PC-3 (cell line): ENCODE measurements at regions not wholly inside any gene's neighbourhood (a gene's known extent, or its start where the extent isn't known, plus 50 kb on each side); places are given as distances from the start of the nearest gene placed in this dataset.

ENCODE experiments used
- ATAC-seq: fragments of 200-7000 bp; cut with Tn5 transposase; 2 replicates; pipeline ENCODE4 v1.9.1; 2020; ENCODE audit warnings: mild to moderate bottlenecking, moderate library complexity
- BruUV-seq: library from RNA; stranded (reverse); fragments of 400-500 nt; replicated peaks from 2 replicates; lab custom pipeline; 2021; lab: Mats Ljungman, UMichigan
- CTCF ChIA-PET: fragments of 300-600 bp; sonication (Branson Sonifier 250); formaldehyde crosslinking; loops from one replicate; lab custom pipeline; 2022; ENCODE audit warnings: antibody characterized with exemption; lab: Charles Lee
- POLR2A ChIA-PET: fragments of 300-600 bp; sonication (Branson Sonifier 250); formaldehyde crosslinking; loops from one replicate; lab custom pipeline; 2022; ENCODE audit warnings: antibody characterized with exemption; ENCODE audit not compliant: unreplicated experiment; lab: Charles Lee
- DNase-seq: peaks from one replicate; pipeline ENCODE4 v3.0.0-alpha.2; 2015
- H2AFZ ChIP-seq: fragments of 300-600 bp; sonication (generic); 2 replicates; pipeline ENCODE4 v1.6.0; 2016; ENCODE audit warnings: antibody characterized with exemption, low read length
- H3F3A ChIP-seq: fragments of 300-600 bp; sonication (generic); one replicate; pipeline ENCODE4 v1.6.0; 2017; ENCODE audit warnings: antibody characterized with exemption, low read length, control low read depth, mild to moderate bottlenecking; ENCODE audit not compliant: unreplicated experiment
- H3K27ac ChIP-seq: fragments of 300-600 bp; sonication (generic); 2 replicates; pipeline ENCODE4 v1.5.1; 2016; ENCODE audit warnings: mild to moderate bottlenecking, low read length
- H3K27me3 ChIP-seq: fragments of 300-600 bp; sonication (generic); 2 replicates; pipeline ENCODE4 v1.6.1; 2016; ENCODE audit warnings: low read length, mixed read lengths
- H3K36me3 ChIP-seq: fragments of 300-600 bp; sonication (generic); 2 replicates; pipeline ENCODE4 v1.6.1; 2016; ENCODE audit warnings: low read depth, mixed run types, low read length, mixed read lengths
- H3K4me1 ChIP-seq: fragments of 300-600 bp; sonication (generic); 2 replicates; pipeline ENCODE4 v1.5.1; 2016; ENCODE audit warnings: low read length; ENCODE audit not compliant: insufficient read depth
- H3K4me2 ChIP-seq: fragments of 300-600 bp; sonication (generic); 2 replicates; pipeline ENCODE4 v1.6.0; 2016; ENCODE audit warnings: low read length
- H3K4me3 ChIP-seq: fragments of 300-600 bp; sonication (generic); 2 replicates; pipeline ENCODE4 v1.5.1; 2016; ENCODE audit warnings: mild to moderate bottlenecking, low read length, mixed read lengths
- H3K79me2 ChIP-seq: fragments of 300-600 bp; sonication (generic); 2 replicates; pipeline ENCODE4 v1.6.1; 2017; ENCODE audit warnings: low read length, mixed read lengths
- H3K9ac ChIP-seq: fragments of 300-600 bp; sonication (generic); 2 replicates; pipeline ENCODE4 v1.6.0; 2016; ENCODE audit warnings: mild to moderate bottlenecking, low read length
- H3K9me2 ChIP-seq: fragments of 300-600 bp; sonication (generic); replicated peaks from 2 replicates; pipeline ENCODE4 v1.6.1; 2016; ENCODE audit warnings: mixed run types, low read length, mixed read lengths
- H3K9me3 ChIP-seq: fragments of 300-600 bp; sonication (generic); 2 replicates; pipeline ENCODE4 v1.6.1; 2016; ENCODE audit warnings: low read length, mixed read lengths
- H4K20me1 ChIP-seq: fragments of 300-600 bp; sonication (generic); 2 replicates; pipeline ENCODE4 v1.6.1; 2016; ENCODE audit warnings: low read length, mixed read lengths
- EZH2 ChIP-seq: fragments of 300-600 bp; sonication (generic); IDR thresholded peaks from one replicate; pipeline ENCODE4 v1.6.1; 2017; ENCODE audit warnings: antibody characterized with exemption, mild to moderate bottlenecking, low read length; ENCODE audit not compliant: unreplicated experiment
- EZH2phosphoT487 ChIP-seq: fragments of 300-600 bp; sonication (generic); IDR thresholded peaks from 2 replicates; pipeline ENCODE4 v1.6.1; 2018; ENCODE audit warnings: mild to moderate bottlenecking, antibody characterized with exemption, low read length, borderline replicate concordance
- intact Hi-C: fragments of 100-400 bp; cut with micrococcal nuclease; formaldehyde crosslinking; loops from 2 replicates; pipeline ENCODE4 v1.9.0; 2023
- TF ChIP-seq, protein P1 (sequence below): fragments of 300-600 bp; sonication (generic); conservative IDR thresholded peaks from 2 replicates; pipeline ENCODE4 v1.5.1; 2017; ENCODE audit warnings: antibody characterized with exemption, low read depth, mild to moderate bottlenecking, low read length

DNA sequence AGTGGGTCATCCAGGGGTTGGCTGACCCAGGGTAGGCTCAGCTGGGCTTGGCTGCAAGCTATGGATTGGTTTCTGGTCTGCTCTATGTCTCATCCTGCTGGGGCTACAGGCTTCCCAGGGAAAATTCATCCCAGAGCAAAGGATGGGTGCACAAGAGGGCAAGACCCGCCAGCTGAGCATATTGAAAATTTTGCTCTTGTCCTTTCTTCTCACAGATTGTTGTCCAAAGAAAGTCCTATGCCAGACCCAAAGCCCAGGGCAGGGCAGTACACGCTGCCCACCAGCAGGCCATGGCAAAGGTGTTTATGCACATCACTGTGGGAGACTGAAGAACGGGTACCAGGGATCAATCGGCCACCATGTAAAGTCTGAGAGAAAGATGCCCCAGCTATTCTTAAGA is 95.3 kb upstream of the PARP11 start:
- Histone ChIP-seq H3K9me2 (no peaks in the 10 kb centered on the region), H3K4me1 (no peaks in the 10 kb centered on the region), H3K4me2 (no peak overlapping the region), H3K9me3 (no peaks in the 10 kb centered on the region), H3F3A (no peaks in the 10 kb centered on the region), H3K27me3 (peaks cover 37% of the 10 kb centered on the region), H3K79me2 (no peaks in the 10 kb centered on the region), H3K36me3 (no peaks in the 10 kb centered on the region), H3K9ac (no peak overlapping the region), H2AFZ (no peak overlapping the region), H3K27ac (no peak overlapping the region), H3K4me3 (no peak overlapping the region), H4K20me1 (no peaks in the 10 kb centered on the region)
- intact Hi-C loops, result no loop called here
- POLR2A ChIA-PET, result no interaction called here
- CTCF ChIA-PET, result no interaction called here
- TF ChIP-seq, protein P1, sequence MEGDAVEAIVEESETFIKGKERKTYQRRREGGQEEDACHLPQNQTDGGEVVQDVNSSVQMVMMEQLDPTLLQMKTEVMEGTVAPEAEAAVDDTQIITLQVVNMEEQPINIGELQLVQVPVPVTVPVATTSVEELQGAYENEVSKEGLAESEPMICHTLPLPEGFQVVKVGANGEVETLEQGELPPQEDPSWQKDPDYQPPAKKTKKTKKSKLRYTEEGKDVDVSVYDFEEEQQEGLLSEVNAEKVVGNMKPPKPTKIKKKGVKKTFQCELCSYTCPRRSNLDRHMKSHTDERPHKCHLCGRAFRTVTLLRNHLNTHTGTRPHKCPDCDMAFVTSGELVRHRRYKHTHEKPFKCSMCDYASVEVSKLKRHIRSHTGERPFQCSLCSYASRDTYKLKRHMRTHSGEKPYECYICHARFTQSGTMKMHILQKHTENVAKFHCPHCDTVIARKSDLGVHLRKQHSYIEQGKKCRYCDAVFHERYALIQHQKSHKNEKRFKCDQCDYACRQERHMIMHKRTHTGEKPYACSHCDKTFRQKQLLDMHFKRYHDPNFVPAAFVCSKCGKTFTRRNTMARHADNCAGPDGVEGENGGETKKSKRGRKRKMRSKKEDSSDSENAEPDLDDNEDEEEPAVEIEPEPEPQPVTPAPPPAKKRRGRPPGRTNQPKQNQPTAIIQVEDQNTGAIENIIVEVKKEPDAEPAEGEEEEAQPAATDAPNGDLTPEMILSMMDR, result no peak
- no peak for DNase-seq
- no peak for ATAC-seq
- no TSS peak for BruUV-seq

GRCh38 chr12:3967556-3968160 is 94.5 kb upstream of the PARP11 start:
- H3K27me3 ChIP-seq, result peaks cover 46% of the 10 kb centered on the region
- ChIA-PET POLR2A (no interaction called here), CTCF (no interaction called here)
- DNase-seq (no peak), ATAC-seq (no peak)
- H3K9ac ChIP-seq, result no peak overlapping the region
- no peak overlapping the region for H3K4me3 ChIP-seq
- no TSS peak for BruUV-seq
- no peak for TF ChIP-seq EZH2
- TF ChIP-seq EZH2phosphoT487, result no peak
- TF ChIP-seq, protein P1, result no peak
- intact Hi-C loops, result no loop called here
- H3K9me3 ChIP-seq, result no peaks in the 10 kb centered on the region
- no peak overlapping the region for H2AFZ ChIP-seq
- no peaks in the 10 kb centered on the region for H3K4me1 ChIP-seq
- H3K36me3 ChIP-seq, result no peaks in the 10 kb centered on the region
- H4K20me1 ChIP-seq, result no peaks in the 10 kb centered on the region
- H3K9me2 ChIP-seq, result no peaks in the 10 kb centered on the region
- no peak overlapping the region for H3K27ac ChIP-seq
- H3K4me2 ChIP-seq, result no peak overlapping the region
- H3K79me2 ChIP-seq, result no peaks in the 10 kb centered on the region
- no peaks in the 10 kb centered on the region for H3F3A ChIP-seq

GRCh38 chr12:3966376-3966775 is 93.2 kb upstream of the PARP11 start:
- no peak for TF ChIP-seq EZH2phosphoT487
- TF ChIP-seq, protein P1, result no peak
- no peak for TF ChIP-seq EZH2
- BruUV-seq, result no TSS peak
- no peaks in the 10 kb centered on the region for H3K9me2 ChIP-seq
- H3K4me2 ChIP-seq, result no peak overlapping the region
- intact Hi-C loops, result no loop called here
- H3F3A ChIP-seq, result no peaks in the 10 kb centered on the region
- ChIA-PET POLR2A (no interaction called here), CTCF (no interaction called here)
- no peaks in the 10 kb centered on the region for H3K9me3 ChIP-seq
- ATAC-seq (no peak), DNase-seq (no peak)
- H3K27ac ChIP-seq, result no peak overlapping the region
- H3K4me3 ChIP-seq, result no peak overlapping the region
- H3K36me3 ChIP-seq, result no peaks in the 10 kb centered on the region
- no peaks in the 10 kb centered on the region for H3K79me2 ChIP-seq
- H3K9ac ChIP-seq, result no peak overlapping the region
- peaks cover 58% of the 10 kb centered on the region for H3K27me3 ChIP-seq
- no peaks in the 10 kb centered on the region for H3K4me1 ChIP-seq
- H4K20me1 ChIP-seq, result no peaks in the 10 kb centered on the region
- no peak overlapping the region for H2AFZ ChIP-seq
